Suprapubic skin (tissue), 3 donors: ENCODE measurements at regions not wholly inside any gene's neighbourhood (a gene's known extent, or its start where the extent isn't known, plus 50 kb on each side); places are given as distances from the start of the nearest gene placed in this dataset.

Experiments used
- CTCF ChIP-seq, 2 donors: fragments of 200-600 bp in 1 of 2; fragments of 450-650 bp in 1 of 2; sonication (generic) in 1 of 2; IDR thresholded peaks; one replicate each; pipeline ENCODE4 v1.5.1; 2016 to 2019; ENCODE audit warnings: antibody characterized with exemption in 2 of 2, mild to moderate bottlenecking in 1 of 2, moderate library complexity in 1 of 2
- POLR2AphosphoS5 ChIP-seq, 3 donors: sonication (generic); formaldehyde crosslinking; IDR thresholded peaks; one replicate each; pipeline ENCODE4 v1.6.1; 2017; ENCODE audit warnings: antibody characterized with exemption in 3 of 3

- no peak for TF ChIP-seq CTCF (IDR thresholded peaks at IDR 0.05)
- TF ChIP-seq POLR2AphosphoS5 (IDR thresholded peaks at IDR 0.05): no peak
These were observed 182.7 kb downstream of the PPARGC1A start for GRCh38 chr4:23706972-23707651.
